SW480 (cell line): ENCODE measurements at regions not wholly inside any gene's neighbourhood (a gene's known extent, or its start where the extent isn't known, plus 50 kb on each side); places are given as distances from the start of the nearest gene placed in this dataset.
"Not testable (repeated sequence)": the region's sequence is repeated elsewhere in the genome, so short reads cannot be mapped to it uniquely, and the experiment has no call there.

ENCODE experiments used
- DNase-seq: peaks from one replicate; pipeline ENCODE4 v3.0.0-alpha.2; 2016; ENCODE audit warnings: low spot score

GRCh38 chr5:112573441-112573840 is 154.4 kb upstream of the EPB41L4A start:
- DNase-seq: no peak

GRCh38 chr5:112574536-112574935 is 155.5 kb upstream of the EPB41L4A start:
- no peak for DNase-seq

GRCh38 chr5:112576298-112576925 is 157.3 kb upstream of the EPB41L4A start:
- DNase-seq: no peak

- peak; percentile 13 for DNase-seq
These were observed 158.0 kb upstream of the APC start for GRCh38 chr5:112579599-112580170.

GRCh38 chr5:112581811-112582320 is 155.8 kb upstream of the APC start:
- DNase-seq: peak; percentile 33

- DNase-seq: peak; percentile 47
These were observed 154.5 kb upstream of the APC start for GRCh38 chr5:112583166-112583565.

GRCh38 chr5:112584781-112585180 is 152.9 kb upstream of the APC start:
- no peak for DNase-seq

- peak; percentile 15 for DNase-seq
These were observed 151.1 kb upstream of the APC start for GRCh38 chr5:112586596-112587062.

- DNase-seq: not testable (repeated sequence)
These were observed 146.8 kb upstream of the APC start for GRCh38 chr5:112590858-112591257.

GRCh38 chr5:112594095-112594850 is 143.4 kb upstream of the APC start:
- DNase-seq: no peak

GRCh38 chr5:112594941-112595340 is 142.7 kb upstream of the APC start:
- no peak for DNase-seq

GRCh38 chr5:112597831-112598230 is 139.9 kb upstream of the APC start:
- no peak for DNase-seq

GRCh38 chr5:112600510-112600909 is 137.2 kb upstream of the APC start:
- not testable (repeated sequence) for DNase-seq

- DNase-seq: peak; percentile 71
These were observed 132.7 kb upstream of the APC start for GRCh38 chr5:112604732-112605630.

- DNase-seq: no peak
These were observed 128.7 kb upstream of the APC start for GRCh38 chr5:112608975-112609374.

GRCh38 chr5:112612663-112613062 is 125.0 kb upstream of the APC start:
- no peak for DNase-seq

GRCh38 chr5:112614285-112614684 is 123.4 kb upstream of the APC start:
- no peak for DNase-seq

GRCh38 chr5:112614986-112615385 is 122.7 kb upstream of the APC start:
- no peak for DNase-seq

- no peak for DNase-seq
These were observed 120.7 kb upstream of the APC start for GRCh38 chr5:112616812-112617547.

- no peak for DNase-seq
These were observed 112.4 kb upstream of the APC start for GRCh38 chr5:112625246-112625645.
